Spleen (tissue), 11 donors: ENCODE measurements at regions not wholly inside any gene's neighbourhood (a gene's known extent, or its start where the extent isn't known, plus 50 kb on each side); places are given as distances from the start of the nearest gene placed in this dataset.

ENCODE experiments used
- DNase-seq: peaks from one replicate; pipeline ENCODE4 v3.0.0-alpha.2; 2020
- H3K27ac ChIP-seq, 8 donors: fragments of 200-600 bp; sonication (generic) in 7 of 8; 1 replicate in 4 of 8; 2 replicates in 4 of 8; pipeline versions ENCODE4 v1.5.0 to v1.8.0; 2016 to 2021; ENCODE audit warnings: inconsistent platforms in 4 of 8, mild to moderate bottlenecking in 4 of 8, moderate library complexity in 1 of 8
- H3K27me3 ChIP-seq, 7 donors: fragments of 200-600 bp; sonication (generic) in 6 of 7; replicated peaks in 1 of 7; 1 replicate in 4 of 7; 2 replicates in 3 of 7; pipeline versions ENCODE4 v1.5.0 to v1.8.0; 2016 to 2021; ENCODE audit warnings: inconsistent platforms in 3 of 7, mild to moderate bottlenecking in 1 of 7
- H3K36me3 ChIP-seq, 6 donors: fragments of 200-600 bp; sonication (generic) in 5 of 6; 1 replicate in 4 of 6; 2 replicates in 2 of 6; pipeline versions ENCODE4 v1.5.0 to v1.8.0; 2016 to 2021; ENCODE audit warnings: inconsistent platforms in 2 of 6
- H3K4me1 ChIP-seq, 6 donors: fragments of 200-600 bp; sonication (generic) in 5 of 6; 1 replicate in 3 of 6; 2 replicates in 3 of 6; pipeline versions ENCODE4 v1.5.0 to v1.8.0; 2016 to 2021; ENCODE audit warnings: inconsistent platforms in 3 of 6
- H3K4me3 ChIP-seq, 8 donors: fragments of 200-600 bp; sonication (generic) in 7 of 8; 1 replicate in 4 of 8; 2 replicates in 4 of 8; pipeline versions ENCODE4 v1.5.0 to v1.8.0; 2016 to 2021; ENCODE audit warnings: inconsistent platforms in 4 of 8, mild to moderate bottlenecking in 4 of 8, moderate library complexity in 2 of 8
- H3K9me3 ChIP-seq, 8 donors: fragments of 200-600 bp; sonication (generic) in 7 of 8; 1 replicate in 4 of 8; 2 replicates in 4 of 8; pipeline versions ENCODE4 v1.5.0 to v1.8.0; 2016 to 2021; ENCODE audit warnings: inconsistent platforms in 4 of 8
- CTCF ChIP-seq, 11 experiments: fragments of 200-600 bp in 7 of 11; fragments of 450-650 bp in 4 of 11; sonication (generic) in 4 of 11; IDR thresholded peaks in 8 of 11; conservative IDR thresholded peaks in 3 of 11; 1 replicate in 7 of 11; 2 replicates in 4 of 11; pipeline versions ENCODE4 v1.4.0 to v1.8.0; 2016 to 2021; ENCODE audit warnings: antibody characterized with exemption in 11 of 11, inconsistent platforms in 4 of 11, mild to moderate bottlenecking in 1 of 11
- POLR2A ChIP-seq, 3 donors: fragments of 450-650 bp; IDR thresholded peaks; one replicate each; pipeline ENCODE4 v1.5.1; 2017; ENCODE audit warnings: antibody characterized with exemption in 3 of 3, mild to moderate bottlenecking in 1 of 3
- POLR2AphosphoS5 ChIP-seq, 3 donors: sonication (generic); formaldehyde crosslinking; IDR thresholded peaks; one replicate each; pipeline ENCODE4 v1.5.1; 2017; ENCODE audit warnings: antibody characterized with exemption in 3 of 3
- WGBS, 5 donors: extraction: QIAGEN DNeasy Blood & Tissue Kit in 3 of 5; methylation state at CpG; one replicate each; pipeline versions ENCODE4 v1.1.5 to v1.1.7; 2013 to 2018; 5-methylcytosine and 5-hydroxymethylcytosine counted together
- intact Hi-C: fragments of 100-400 bp; cut with DNase I; formaldehyde crosslinking; loops from one replicate; pipeline ENCODE4 v1.15.0; 2023; ENCODE audit warnings: low total_unique reads
- donor health status: healthy with polysubstance abuse.
- donor health status: DM: no; HTN: no; CAD: no; lungs with moderate emphysema.
- donor health status: DM: no; HTN: no; CAD: no.
- donor health status: Bipolar disorder and iron deficiency.
- donor health status: healthy.
- donor health status: DM: no; HTN: no; CAD: no.
- donor health status: DM: yes; HTN: yes; CAD: no.

GRCh38 chr11:87897921-87898320 lies 277.3 kb downstream of the RAB38 start:
- no peak overlapping the region for H3K4me3 ChIP-seq
- H3K36me3 ChIP-seq = no peaks in the 10 kb centered on the region
- no peaks in the 10 kb centered on the region for H3K9me3 ChIP-seq
- TF ChIP-seq CTCF (IDR thresholded peaks at IDR 0.05 in 8 of 11, conservative IDR thresholded peaks at IDR 0.05 in 3 of 11) (no peak), POLR2A (IDR thresholded peaks at IDR 0.05) (no peak), POLR2AphosphoS5 (IDR thresholded peaks at IDR 0.05) (no peak)
- H3K27ac ChIP-seq = no peak overlapping the region
- H3K4me1 ChIP-seq = no peaks in the 10 kb centered on the region
- no peak for DNase-seq
- no peaks in the 10 kb centered on the region for H3K27me3 ChIP-seq
- WGBS, 5 donors = 58 to 94% (median 68%) methylated on average over 1 of the region's 1 CpG
- intact Hi-C loops = no loop called here

- no peak for DNase-seq
- Histone ChIP-seq H3K9me3 (no peaks in the 10 kb centered on the region), H3K27ac (no peak overlapping the region), H3K36me3 (no peaks in the 10 kb centered on the region), H3K4me3 (no peak overlapping the region), H3K27me3 (no peaks in the 10 kb centered on the region), H3K4me1 (no peaks in the 10 kb centered on the region)
- intact Hi-C loops = no loop called here
- no peak for TF ChIP-seq POLR2AphosphoS5 (IDR thresholded peaks at IDR 0.05)
- TF ChIP-seq POLR2A (IDR thresholded peaks at IDR 0.05) = no peak
- no peak for TF ChIP-seq CTCF (IDR thresholded peaks at IDR 0.05 in 8 of 11, conservative IDR thresholded peaks at IDR 0.05 in 3 of 11)
Measured at GRCh38 chr11:87897071-87897470, 278.2 kb downstream of the RAB38 start.

DNA sequence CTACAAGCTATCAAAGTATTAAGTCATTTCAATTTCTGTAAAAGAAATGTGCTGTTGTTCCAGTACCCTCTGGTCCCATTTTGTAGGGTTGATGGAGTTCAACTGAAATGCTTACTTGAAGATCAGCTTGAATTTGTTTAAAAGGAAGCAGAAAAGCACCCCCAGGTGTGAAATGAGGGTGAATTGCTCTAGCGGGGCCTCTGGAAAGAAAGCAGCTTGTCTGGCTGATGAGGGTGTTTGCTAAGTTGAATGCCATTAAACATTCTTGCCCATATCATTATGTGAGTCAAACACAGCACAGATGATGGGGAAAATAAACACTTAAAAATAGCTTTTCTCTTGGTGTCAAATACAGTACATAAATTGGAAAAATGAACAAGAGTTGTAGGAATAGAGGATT lies 280.3 kb downstream of the RAB38 start:
- H3K4me3 ChIP-seq = no peak overlapping the region
- DNase-seq = no peak
- H3K9me3 ChIP-seq = no peaks in the 10 kb centered on the region
- no peak for TF ChIP-seq POLR2AphosphoS5 (IDR thresholded peaks at IDR 0.05)
- TF ChIP-seq CTCF (IDR thresholded peaks at IDR 0.05 in 8 of 11, conservative IDR thresholded peaks at IDR 0.05 in 3 of 11) = no peak
- no peak for TF ChIP-seq POLR2A (IDR thresholded peaks at IDR 0.05)
- no peaks in the 10 kb centered on the region for H3K36me3 ChIP-seq
- WGBS, 5 donors = 61 to 71% (median 70%) methylated on average over 1 of the region's 1 CpG
- no peak overlapping the region for H3K27ac ChIP-seq
- H3K4me1 ChIP-seq = no peaks in the 10 kb centered on the region
- no peaks in the 10 kb centered on the region for H3K27me3 ChIP-seq
- intact Hi-C loops = no loop called here

DNA sequence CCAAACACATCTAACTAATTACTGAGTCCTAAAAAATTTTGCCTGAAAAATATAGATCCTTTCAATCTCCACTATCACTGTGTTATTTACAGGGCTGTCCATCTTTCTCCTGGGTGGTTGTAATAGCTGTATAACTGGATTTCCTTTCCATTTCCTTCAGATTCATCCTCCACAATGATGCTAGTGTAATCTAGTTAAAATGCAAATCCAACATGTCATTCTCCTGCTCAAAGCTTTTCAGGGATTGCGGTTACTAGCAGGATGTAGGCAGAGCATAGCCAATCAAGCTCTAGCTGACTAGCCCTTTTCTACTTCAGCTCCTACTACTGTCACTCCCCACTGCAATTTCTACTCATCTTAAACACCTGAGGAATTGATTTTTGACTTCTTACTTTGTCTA lies 283.0 kb downstream of the RAB38 start:
- TF ChIP-seq POLR2AphosphoS5 (IDR thresholded peaks at IDR 0.05) (no peak), CTCF (IDR thresholded peaks at IDR 0.05 in 8 of 11, conservative IDR thresholded peaks at IDR 0.05 in 3 of 11) (no peak), POLR2A (IDR thresholded peaks at IDR 0.05) (no peak)
- WGBS, 5 donors = 84 to 100% (median 90%) methylated on average over 1 of the region's 1 CpG
- H3K4me3 ChIP-seq = no peak overlapping the region

More for the DNA sequence above, 283.0 kb downstream of the RAB38 start:
- no peaks in the 10 kb centered on the region for H3K4me1 ChIP-seq
- no peaks in the 10 kb centered on the region for H3K36me3 ChIP-seq
- H3K27ac ChIP-seq = no peak overlapping the region
- intact Hi-C loops = no loop called here
- DNase-seq = no peak
- H3K9me3 ChIP-seq = no peaks in the 10 kb centered on the region
- H3K27me3 ChIP-seq = no peaks in the 10 kb centered on the region
